ENCODE measurements at regions not wholly inside any gene's neighbourhood (a gene's known extent, or its start where the extent isn't known, plus 50 kb on each side); places are given as distances from the start of the nearest gene placed in this dataset.

DNA sequence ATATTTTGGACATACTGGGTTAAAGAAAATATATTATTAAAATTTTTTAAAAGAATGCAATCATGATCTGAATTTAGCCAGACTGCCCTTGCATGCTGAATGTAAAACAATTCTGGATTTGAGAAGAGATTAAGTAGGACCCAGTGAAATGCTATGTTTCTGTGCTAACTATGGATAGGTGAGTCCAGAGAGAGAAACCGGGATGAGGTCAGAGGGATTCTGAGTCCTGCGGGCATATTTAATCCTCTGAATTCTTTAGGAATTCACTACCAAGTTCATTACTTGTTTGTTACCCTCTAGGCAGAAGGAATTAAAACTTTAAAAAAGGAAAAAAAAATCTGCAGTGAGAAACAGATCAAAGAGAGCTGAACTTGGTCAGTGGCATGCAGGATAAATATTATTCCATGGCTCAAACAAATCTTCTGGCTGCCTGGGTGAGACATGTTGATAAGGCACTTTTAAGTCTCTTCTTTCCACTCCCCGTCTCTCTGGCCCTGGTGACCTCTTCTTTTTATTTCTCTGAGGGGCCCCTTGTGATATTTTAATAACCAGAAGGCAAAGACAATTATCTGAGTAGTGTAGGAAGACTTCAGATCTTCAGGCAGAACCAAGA, 50.2 kb upstream of the LYZL1 start:
- TF ChIP-seq CTCF (conservative IDR thresholded peaks at IDR 0.05 in 1 of 2, IDR thresholded peaks at IDR 0.05 in 1 of 2; ENCODE audit: low read depth in 1 of 2, low read length in 2 of 2) (no peak), EZH2 (IDR thresholded peaks at IDR 0.05; ENCODE audit: low read length, missing control alignments) (no peak)

Measured in fibroblast of lung (primary cell).